Uterus (tissue), 3 donors: ENCODE measurements at regions not wholly inside any gene's neighbourhood (a gene's known extent, or its start where the extent isn't known, plus 50 kb on each side); places are given as distances from the start of the nearest gene placed in this dataset.
"Not testable (repeated sequence)": the region's sequence is repeated elsewhere in the genome, so short reads cannot be mapped to it uniquely, and the experiment has no call there.

Experiments used
- DNase-seq, 2 donors: peaks; one replicate each; pipeline ENCODE4 v3.0.0-alpha.2; 2019 to 2020
- H3K27ac ChIP-seq, 2 donors: fragments of 200-600 bp; sonication (generic); 1 replicate in 1 of 2; 2 replicates in 1 of 2; pipeline ENCODE4 v1.5.1; 2016 to 2018
- H3K27me3 ChIP-seq, 2 donors: fragments of 200-600 bp; sonication (generic); one replicate each; pipeline ENCODE4 v1.5.1; 2018 to 2019; ENCODE audit warnings: control low read depth in 1 of 2
- H3K36me3 ChIP-seq, 2 donors: fragments of 200-600 bp; sonication (generic); one replicate each; pipeline ENCODE4 v1.5.1; 2019; ENCODE audit warnings: control low read depth in 1 of 2
- H3K4me1 ChIP-seq, 2 donors: fragments of 200-600 bp; sonication (generic); one replicate each; pipeline ENCODE4 v1.5.1; 2018 to 2019; ENCODE audit warnings: control low read depth in 1 of 2
- H3K4me3 ChIP-seq, 2 donors: fragments of 200-600 bp; sonication (generic); 1 replicate in 1 of 2; 2 replicates in 1 of 2; pipeline ENCODE4 v1.5.1; 2018 to 2019; ENCODE audit warnings: mild to moderate bottlenecking in 1 of 2
- H3K9me3 ChIP-seq, 2 donors: fragments of 200-600 bp; sonication (generic); one replicate each; pipeline ENCODE4 v1.5.1; 2019; ENCODE audit warnings: control low read depth in 1 of 2
- CTCF ChIP-seq, 4 experiments: fragments of 200-600 bp in 2 of 4; fragments of 450-650 bp in 2 of 4; sonication (generic) in 2 of 4; IDR thresholded peaks; one replicate each; pipeline ENCODE4 v1.5.1; 2016 to 2019; ENCODE audit warnings: antibody characterized with exemption in 4 of 4, mild to moderate bottlenecking in 2 of 4, moderate library complexity in 1 of 4
- POLR2A ChIP-seq, 2 donors: fragments of 450-650 bp; IDR thresholded peaks; one replicate each; pipeline ENCODE4 v1.6.1; 2016; ENCODE audit warnings: antibody characterized with exemption in 2 of 2, mild to moderate bottlenecking in 1 of 2, moderate library complexity in 1 of 2
- intact Hi-C: fragments of 100-400 bp; cut with DNase I; formaldehyde crosslinking; loops from one replicate; pipeline ENCODE4 v1.15.1; 2023; ENCODE audit warnings: low total_unique reads
- donor health status: DM: yes; HTN: yes; CAD: no.

- intact Hi-C loops, result no loop called here
These were observed 50.1 kb upstream of the SIRPA start for GRCh38 chr20:1845163-1845523.

GRCh38 chr20:1844325-1845162 lies 50.7 kb upstream of the SIRPA start:
- Histone ChIP-seq H3K36me3 (no peaks in the 10 kb centered on the region), H3K27ac (no peak overlapping the region), H3K4me3 (no peak overlapping the region), H3K9me3 (no peaks in the 10 kb centered on the region), H3K4me1 (no peaks in the 10 kb centered on the region), H3K27me3 (no peaks in the 10 kb centered on the region)
- no peak for TF ChIP-seq CTCF (IDR thresholded peaks at IDR 0.05)
- no peak for TF ChIP-seq POLR2A (IDR thresholded peaks at IDR 0.05)
- DNase-seq, result peak in 1 of 2 donors; percentile 22
- intact Hi-C loops, result no loop called here

More at GRCh38 chr20:1845163-1845523, 50.1 kb upstream of the SIRPA start:
- H3K4me1 ChIP-seq, result no peaks in the 10 kb centered on the region
- no peaks in the 10 kb centered on the region for H3K36me3 ChIP-seq
- no peak overlapping the region for H3K27ac ChIP-seq
- TF ChIP-seq POLR2A (IDR thresholded peaks at IDR 0.05), result no peak
- no peak for TF ChIP-seq CTCF (IDR thresholded peaks at IDR 0.05)
- DNase-seq, result no peak
- no peaks in the 10 kb centered on the region for H3K27me3 ChIP-seq
- no peaks in the 10 kb centered on the region for H3K9me3 ChIP-seq
- H3K4me3 ChIP-seq, result no peak overlapping the region

GRCh38 chr20:1842281-1842680 lies 52.9 kb upstream of the SIRPA start:
- intact Hi-C loops, result no loop called here
- no peak for DNase-seq
- Histone ChIP-seq H3K4me3 (no peak overlapping the region), H3K4me1 (no peaks in the 10 kb centered on the region), H3K36me3 (no peaks in the 10 kb centered on the region), H3K27me3 (no peaks in the 10 kb centered on the region), H3K27ac (no peak overlapping the region), H3K9me3 (no peaks in the 10 kb centered on the region)
- TF ChIP-seq CTCF (IDR thresholded peaks at IDR 0.05), result no peak
- no peak for TF ChIP-seq POLR2A (IDR thresholded peaks at IDR 0.05)

GRCh38 chr20:1841554-1842140 lies 53.6 kb upstream of the SIRPA start:
- H3K27me3 ChIP-seq, result no peaks in the 10 kb centered on the region
- H3K9me3 ChIP-seq, result no peaks in the 10 kb centered on the region
- H3K27ac ChIP-seq, result no peak overlapping the region
- DNase-seq, result no peak
- TF ChIP-seq CTCF (IDR thresholded peaks at IDR 0.05) (no peak), POLR2A (IDR thresholded peaks at IDR 0.05) (no peak)
- no peak overlapping the region for H3K4me3 ChIP-seq
- intact Hi-C loops, result no loop called here
- H3K4me1 ChIP-seq, result no peaks in the 10 kb centered on the region
- H3K36me3 ChIP-seq, result no peaks in the 10 kb centered on the region

- Histone ChIP-seq H3K4me1 (no peaks in the 10 kb centered on the region), H3K27ac (no peak overlapping the region), H3K27me3 (no peaks in the 10 kb centered on the region), H3K36me3 (no peaks in the 10 kb centered on the region), H3K4me3 (no peak overlapping the region), H3K9me3 (no peaks in the 10 kb centered on the region)
- intact Hi-C loops, result no loop called here
- TF ChIP-seq POLR2A (IDR thresholded peaks at IDR 0.05) (no peak), CTCF (IDR thresholded peaks at IDR 0.05) (no peak)
- no peak for DNase-seq
These were observed 54.2 kb upstream of the SIRPA start for GRCh38 chr20:1840817-1841553.

- intact Hi-C loops, H3K4me3 ChIP-seq, H3K36me3 ChIP-seq, H3K4me1 ChIP-seq, H3K27ac ChIP-seq, H3K9me3 ChIP-seq, H3K27me3 ChIP-seq, DNase-seq: not testable (repeated sequence)
These were observed 55.6 kb upstream of the SIRPA start for GRCh38 chr20:1839376-1840317.
